Hepatocyte (in vitro differentiated cells): ENCODE measurements at regions not wholly inside any gene's neighbourhood (a gene's known extent, or its start where the extent isn't known, plus 50 kb on each side); places are given as distances from the start of the nearest gene placed in this dataset.

ENCODE experiments used
- DNase-seq: peaks from one replicate; pipeline ENCODE4 v3.0.0-alpha.2; 2016; ENCODE audit warnings: low spot score
- H2AFZ ChIP-seq: fragments of 200-600 bp; sonication (generic); 2 replicates; pipeline ENCODE4 v1.6.0; 2016; ENCODE audit warnings: antibody characterized with exemption, mild to moderate bottlenecking
- H3K27ac ChIP-seq: fragments of 200-600 bp; sonication (generic); 2 replicates; pipeline ENCODE4 v1.5.1; 2016; ENCODE audit warnings: mild to moderate bottlenecking
- H3K27me3 ChIP-seq: fragments of 200-600 bp; sonication (generic); 2 replicates; pipeline ENCODE4 v1.6.1; 2016
- H3K36me3 ChIP-seq: fragments of 200-600 bp; sonication (generic); replicated peaks from 2 replicates; pipeline ENCODE4 v1.5.1; 2016; ENCODE audit warnings: low read depth; ENCODE audit not compliant: insufficient read depth
- H3K4me1 ChIP-seq: fragments of 200-600 bp; sonication (generic); 2 replicates; pipeline ENCODE4 v1.5.1; 2016; ENCODE audit warnings: mild to moderate bottlenecking, moderate library complexity; ENCODE audit not compliant: insufficient read depth
- H3K4me2 ChIP-seq: fragments of 200-600 bp; sonication (generic); 2 replicates; pipeline ENCODE4 v1.6.0; 2016
- H3K4me3 ChIP-seq: fragments of 200-600 bp; sonication (generic); 2 replicates; pipeline ENCODE4 v1.5.1; 2016; ENCODE audit warnings: mild to moderate bottlenecking
- H3K79me2 ChIP-seq: fragments of 200-600 bp; sonication (generic); 2 replicates; pipeline ENCODE4 v1.6.0; 2017; ENCODE audit warnings: mild to moderate bottlenecking
- H3K9me2 ChIP-seq: fragments of 200-600 bp; sonication (generic); replicated peaks from 2 replicates; pipeline ENCODE4 v1.6.0; 2017; ENCODE audit warnings: mild to moderate bottlenecking; ENCODE audit not compliant: insufficient read depth
- H3K9me3 ChIP-seq: fragments of 200-600 bp; sonication (generic); 2 replicates; pipeline ENCODE4 v1.5.1; 2016; ENCODE audit warnings: low read depth, mild to moderate bottlenecking
- H4K20me1 ChIP-seq: fragments of 200-600 bp; sonication (generic); 2 replicates; pipeline ENCODE4 v1.6.0; 2016; ENCODE audit warnings: mild to moderate bottlenecking; ENCODE audit not compliant: insufficient read depth, poor library complexity, severe bottlenecking
- CTCF ChIP-seq: fragments of 200-600 bp; sonication (generic); IDR thresholded peaks from 2 replicates; pipeline ENCODE4 v1.5.1; 2016; ENCODE audit warnings: antibody characterized with exemption, mild to moderate bottlenecking; ENCODE audit not compliant: poor library complexity
- EZH2 ChIP-seq: fragments of 200-600 bp; sonication (generic); IDR thresholded peaks from 2 replicates; pipeline ENCODE4 v1.6.1; 2016; ENCODE audit warnings: antibody characterized with exemption, mild to moderate bottlenecking, borderline replicate concordance
- EZH2phosphoT487 ChIP-seq: fragments of 200-600 bp; sonication (generic); IDR thresholded peaks from one replicate; pipeline ENCODE4 v1.6.1; 2018; ENCODE audit warnings: antibody characterized with exemption, mild to moderate bottlenecking, low read depth, moderate library complexity; ENCODE audit not compliant: unreplicated experiment, severe bottlenecking
- WGBS: methylation state at CpG from one replicate; pipeline ENCODE4 v1.1.6; 2016; ENCODE audit warnings: low lambda C conversion rate; ENCODE audit errors: missing lambda C conversion rate; 5-methylcytosine and 5-hydroxymethylcytosine counted together

GRCh38 chr1:4581807-4582206 lies 72.6 kb upstream of the AJAP1 start:
- no peaks in the 10 kb centered on the region for H4K20me1 ChIP-seq
- 74% methylated on average over 5 of the region's 5 CpGs for WGBS
- H3K79me2 ChIP-seq = no peaks in the 10 kb centered on the region
- no peak overlapping the region for H3K4me3 ChIP-seq
- no peak overlapping the region for H3K4me2 ChIP-seq
- no peak overlapping the region for H3K27ac ChIP-seq
- no peak for DNase-seq
- no peak overlapping the region for H2AFZ ChIP-seq
- H3K9me3 ChIP-seq = no peaks in the 10 kb centered on the region
- H3K36me3 ChIP-seq = no peaks in the 10 kb centered on the region
- peaks cover 22% of the 10 kb centered on the region for H3K27me3 ChIP-seq
- no peaks in the 10 kb centered on the region for H3K4me1 ChIP-seq
- TF ChIP-seq EZH2phosphoT487 (no peak), CTCF (no peak), EZH2 (no peak)
- H3K9me2 ChIP-seq = no peaks in the 10 kb centered on the region

- 89% methylated on average over 5 of the region's 5 CpGs for WGBS
- H3K27me3 ChIP-seq = peaks cover 22% of the 10 kb centered on the region
- H2AFZ ChIP-seq = no peak overlapping the region
- H3K4me2 ChIP-seq = no peak overlapping the region
- no peaks in the 10 kb centered on the region for H3K9me2 ChIP-seq
- H3K79me2 ChIP-seq = no peaks in the 10 kb centered on the region
- H3K27ac ChIP-seq = no peak overlapping the region
- H3K4me1 ChIP-seq = no peaks in the 10 kb centered on the region
- no peak for TF ChIP-seq EZH2phosphoT487
- TF ChIP-seq CTCF = no peak
- TF ChIP-seq EZH2 = no peak
- no peaks in the 10 kb centered on the region for H3K9me3 ChIP-seq
- H3K4me3 ChIP-seq = no peak overlapping the region
- no peak for DNase-seq
- H4K20me1 ChIP-seq = no peaks in the 10 kb centered on the region
- H3K36me3 ChIP-seq = no peaks in the 10 kb centered on the region
Measured at GRCh38 chr1:4584449-4584848, 70.0 kb upstream of the AJAP1 start.

- H3K4me3 ChIP-seq = no peak overlapping the region
- no peaks in the 10 kb centered on the region for H3K4me1 ChIP-seq
- no peaks in the 10 kb centered on the region for H3K36me3 ChIP-seq
- no peak overlapping the region for H3K27ac ChIP-seq
- no peak overlapping the region for H3K4me2 ChIP-seq
- H3K79me2 ChIP-seq = no peaks in the 10 kb centered on the region
- no peaks in the 10 kb centered on the region for H3K9me3 ChIP-seq
- H2AFZ ChIP-seq = no peak overlapping the region
- no peaks in the 10 kb centered on the region for H3K9me2 ChIP-seq
- no peaks in the 10 kb centered on the region for H4K20me1 ChIP-seq
- TF ChIP-seq CTCF (peak; percentile 40), EZH2phosphoT487 (no peak), EZH2 (no peak)
- WGBS = 37% methylated on average over 17 of the region's 17 CpGs
- H3K27me3 ChIP-seq = peaks cover 22% of the 10 kb centered on the region
- DNase-seq = peak; percentile 27
Measured at GRCh38 chr1:4585216-4585615, 69.2 kb upstream of the AJAP1 start.

- H3K27ac ChIP-seq = no peak overlapping the region
- no peak for TF ChIP-seq EZH2
- no peak for TF ChIP-seq EZH2phosphoT487
- TF ChIP-seq CTCF = no peak
- peaks cover 22% of the 10 kb centered on the region for H3K27me3 ChIP-seq
- no peak overlapping the region for H2AFZ ChIP-seq
- no peaks in the 10 kb centered on the region for H4K20me1 ChIP-seq
- H3K4me1 ChIP-seq = no peaks in the 10 kb centered on the region
- no peak overlapping the region for H3K4me3 ChIP-seq
- H3K4me2 ChIP-seq = no peak overlapping the region
- H3K9me3 ChIP-seq = no peaks in the 10 kb centered on the region
- H3K36me3 ChIP-seq = no peaks in the 10 kb centered on the region
- WGBS = 71% methylated on average over 6 of the region's 6 CpGs
- no peaks in the 10 kb centered on the region for H3K79me2 ChIP-seq
- H3K9me2 ChIP-seq = no peaks in the 10 kb centered on the region
- no peak for DNase-seq
Measured at GRCh38 chr1:4585705-4586104, 68.7 kb upstream of the AJAP1 start.
